ENCODE measurements at regions not wholly inside any gene's neighbourhood (a gene's known extent, or its start where the extent isn't known, plus 50 kb on each side); places are given as distances from the start of the nearest gene placed in this dataset.

DNA sequence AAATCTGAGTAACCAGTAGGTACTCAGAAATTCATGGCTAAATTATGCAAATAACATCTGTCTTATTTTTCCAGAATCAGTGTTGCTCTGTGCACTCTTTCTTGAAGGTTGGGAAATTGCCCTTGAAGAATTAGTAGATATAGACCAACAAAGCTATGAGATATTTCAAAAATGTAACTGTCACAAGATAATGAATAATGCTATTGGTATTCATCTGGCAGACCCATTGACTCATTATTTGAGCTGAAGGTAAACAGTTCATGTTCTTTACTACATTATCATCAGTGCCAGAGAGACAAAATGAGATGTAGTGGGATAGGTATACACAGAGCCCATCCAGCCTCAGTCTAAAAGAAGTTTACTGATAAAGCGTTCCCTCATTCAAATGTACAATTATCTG is 274.7 kb downstream of the CASP12 start:
- no peak overlapping the region for H3K4me3 ChIP-seq (ENCODE audit: low read length)
- no peak for DNase-seq (ENCODE audit: low read depth, low spot score)

DNA sequence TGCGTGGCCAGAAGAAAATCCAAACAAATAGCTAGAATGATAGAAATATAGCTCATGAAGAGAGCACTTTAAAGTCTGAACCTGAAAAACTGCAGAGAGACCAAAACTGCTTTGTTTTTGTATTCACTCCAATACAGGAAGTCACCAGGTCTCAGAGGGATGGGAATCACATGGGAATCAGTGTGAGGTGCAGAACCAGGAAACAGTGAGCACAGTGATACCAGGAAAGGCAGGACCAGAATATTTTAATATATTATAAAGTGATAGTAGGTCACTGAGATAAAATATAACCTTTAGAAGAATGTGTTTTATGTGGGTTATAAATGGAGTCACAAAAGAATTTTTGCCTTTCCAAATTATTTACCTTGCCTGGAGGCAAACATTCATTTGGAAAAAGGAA is 277.3 kb downstream of the CASP12 start:
- no peak for DNase-seq (ENCODE audit: low read depth, low spot score)
- H3K4me3 ChIP-seq (ENCODE audit: low read length) = no peak overlapping the region

DNA sequence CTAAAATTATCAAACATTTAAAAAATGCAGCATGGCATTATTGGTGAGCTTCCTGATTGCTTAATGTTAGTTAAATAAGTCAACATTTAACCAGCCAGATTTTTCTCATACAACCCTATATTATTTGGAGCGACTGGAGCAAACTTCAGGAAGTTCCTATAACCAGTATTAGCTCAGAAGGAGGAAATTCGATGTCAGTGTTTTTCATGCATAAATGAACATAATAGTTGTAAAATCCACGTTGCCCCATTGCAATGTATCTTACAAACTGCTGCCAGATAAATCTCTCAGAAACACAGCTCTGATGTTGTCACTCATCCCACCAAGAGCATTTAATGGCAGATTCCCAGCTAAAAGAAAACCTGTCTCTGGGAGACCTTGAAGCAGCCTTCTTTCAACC is 278.5 kb downstream of the CASP12 start:
- no peak for DNase-seq (ENCODE audit: low read depth, low spot score)
- H3K4me3 ChIP-seq (ENCODE audit: low read length) = no peak overlapping the region

DNA sequence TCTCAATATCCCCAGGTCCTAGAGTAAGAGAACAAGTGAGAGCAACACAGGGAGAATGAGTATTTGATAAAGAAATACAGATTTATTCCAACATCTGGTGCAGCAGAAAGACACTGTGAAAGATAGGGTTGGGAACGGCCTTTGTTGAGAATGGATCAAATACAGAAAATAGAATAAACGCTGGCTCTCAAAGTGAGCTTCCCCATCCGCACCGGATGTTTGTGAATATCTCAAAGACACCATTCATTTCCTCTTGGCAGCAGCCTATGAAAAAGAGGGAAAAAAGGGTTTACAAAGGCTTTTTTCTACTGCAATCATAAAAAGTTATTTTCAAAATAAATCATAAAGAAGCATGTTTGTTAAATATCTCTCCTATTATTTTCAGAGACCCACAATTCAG is 279.3 kb downstream of the CASP12 start:
- no peak overlapping the region for H3K4me3 ChIP-seq (ENCODE audit: low read length)
- DNase-seq (ENCODE audit: low read depth, low spot score) = no peak

DNA sequence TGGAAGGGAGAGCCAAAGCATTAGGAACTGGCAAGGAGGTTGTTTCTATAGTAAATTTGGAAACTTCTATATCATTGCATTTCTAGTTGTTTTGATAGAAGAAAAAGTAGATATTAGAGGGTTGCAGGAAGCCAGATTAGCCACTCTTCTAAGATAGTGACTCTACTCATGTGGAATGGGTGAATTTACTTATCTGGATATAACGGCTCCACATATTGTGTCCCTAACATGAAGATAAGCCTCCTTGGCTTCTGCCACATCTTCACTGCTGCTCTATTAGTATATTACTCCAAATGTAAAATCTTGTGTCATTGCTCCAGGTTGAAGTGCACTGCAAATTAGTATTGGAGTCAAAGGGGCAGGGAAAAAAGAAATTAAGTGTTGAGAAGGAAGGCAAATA is 283.3 kb downstream of the CASP12 start:
- no peak overlapping the region for H3K4me3 ChIP-seq (ENCODE audit: low read length)
- no peak for DNase-seq (ENCODE audit: low read depth, low spot score)

DNA sequence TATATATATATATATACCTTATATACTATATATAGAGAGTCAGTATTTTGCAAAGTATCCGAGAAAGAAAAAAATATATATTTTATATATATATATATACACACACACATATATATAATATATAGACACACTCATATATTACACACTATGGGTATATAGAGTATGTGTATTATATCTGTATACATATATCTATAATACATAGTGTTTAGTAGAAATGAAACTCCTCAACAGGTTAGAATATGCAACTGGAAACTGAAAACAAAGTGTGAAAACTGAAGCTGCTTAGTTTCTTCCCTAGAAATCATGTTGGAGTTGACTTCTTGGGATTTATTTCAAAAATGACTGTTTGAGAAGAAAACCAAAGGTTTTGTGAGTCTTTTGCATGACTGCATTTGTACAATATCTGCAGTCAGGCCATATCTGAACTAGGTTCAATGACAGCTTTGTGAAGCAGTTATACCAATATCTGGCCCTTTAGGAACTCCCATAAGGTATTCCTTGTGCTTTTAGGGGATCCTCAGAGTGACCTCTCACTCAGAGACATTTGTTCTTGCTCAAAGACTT is 284.1 kb downstream of the CASP12 start:
- DNase-seq (ENCODE audit: low read depth, low spot score) = no peak
- no peak overlapping the region for H3K4me3 ChIP-seq (ENCODE audit: low read length)

DNA sequence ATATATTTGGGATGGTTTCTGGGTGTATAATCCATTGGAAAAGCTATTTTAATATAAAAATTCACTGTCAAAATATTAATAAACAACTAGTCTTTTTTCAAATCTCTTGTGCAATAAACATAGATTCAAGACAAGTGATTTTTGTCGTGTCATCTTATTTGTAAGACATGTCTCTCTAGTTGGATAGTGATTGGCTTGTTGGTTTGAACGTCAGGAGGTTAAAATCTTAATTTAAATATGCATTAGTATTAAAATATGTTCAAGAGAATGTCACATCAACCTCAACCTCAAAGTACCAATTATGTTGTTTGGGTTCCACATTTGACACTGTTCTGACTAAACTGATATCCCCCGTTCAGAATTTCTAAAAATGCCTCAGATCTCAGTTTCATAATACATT is 287.6 kb downstream of the CASP12 start:
- no peak overlapping the region for H3K4me3 ChIP-seq (ENCODE audit: low read length)
- DNase-seq (ENCODE audit: low read depth, low spot score) = no peak

DNA sequence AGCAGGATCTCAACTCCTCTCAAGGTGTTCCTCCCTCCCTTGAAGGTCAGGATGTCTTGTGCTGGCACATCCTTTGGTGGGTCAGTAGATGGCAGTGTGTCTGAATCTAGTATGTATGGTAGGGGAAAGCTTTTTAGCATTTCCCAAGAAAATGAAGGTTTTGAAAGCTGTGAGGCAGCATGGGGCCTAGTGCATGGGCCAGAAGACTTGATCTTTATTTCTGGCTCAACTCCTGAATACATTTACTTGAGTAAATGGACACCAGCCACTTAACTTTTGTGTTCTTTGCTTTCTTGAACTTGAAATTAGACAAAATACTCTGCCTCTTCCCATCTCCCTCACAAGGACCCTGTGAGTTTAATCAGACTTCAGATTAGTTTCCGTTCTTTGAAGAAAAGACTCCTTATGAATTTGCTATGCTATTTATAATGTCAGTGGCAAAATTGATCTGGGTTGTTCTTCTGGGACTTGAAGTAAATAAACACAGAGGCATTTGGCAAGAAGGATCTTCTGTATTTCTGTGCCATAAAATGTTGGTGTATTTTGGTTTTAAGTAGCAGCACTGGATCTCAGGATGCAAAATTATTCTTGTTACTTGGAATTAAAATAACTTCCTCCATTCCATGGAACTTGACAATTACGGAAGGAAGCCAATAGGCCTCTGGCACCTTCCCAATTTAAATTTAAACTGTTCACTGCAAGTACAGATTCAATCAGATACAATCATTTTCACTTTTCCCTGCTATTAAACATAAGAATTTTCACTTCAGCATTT is 288.8 kb downstream of the CASP12 start:
- DNase-seq (ENCODE audit: low read depth, low spot score) = peak; percentile 35

DNA sequence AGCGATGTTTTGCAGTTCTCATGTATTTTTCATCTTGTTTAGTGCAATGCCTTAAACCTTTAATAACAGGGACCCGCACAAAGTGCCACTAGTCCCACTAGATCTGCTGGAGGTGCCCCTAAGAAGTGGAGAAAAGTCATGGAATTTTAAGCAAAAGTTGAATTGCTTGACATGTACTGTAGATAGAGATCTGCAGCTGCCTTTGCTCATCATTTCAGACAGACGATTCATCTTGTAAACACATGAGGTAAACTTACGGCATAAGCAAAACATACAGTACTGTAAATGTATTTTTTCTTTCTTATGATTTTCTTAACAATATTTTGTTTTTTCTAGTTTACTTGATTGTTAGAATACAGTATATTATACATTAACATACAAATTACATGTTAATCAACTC is 295.6 kb downstream of the CASP12 start:
- H3K4me3 ChIP-seq (ENCODE audit: low read length) = no peak overlapping the region
- DNase-seq (ENCODE audit: low read depth, low spot score) = no peak

More for the DNA sequence above, 288.8 kb downstream of the CASP12 start:
- H3K4me3 ChIP-seq (ENCODE audit: low read length) = no peak overlapping the region

DNA sequence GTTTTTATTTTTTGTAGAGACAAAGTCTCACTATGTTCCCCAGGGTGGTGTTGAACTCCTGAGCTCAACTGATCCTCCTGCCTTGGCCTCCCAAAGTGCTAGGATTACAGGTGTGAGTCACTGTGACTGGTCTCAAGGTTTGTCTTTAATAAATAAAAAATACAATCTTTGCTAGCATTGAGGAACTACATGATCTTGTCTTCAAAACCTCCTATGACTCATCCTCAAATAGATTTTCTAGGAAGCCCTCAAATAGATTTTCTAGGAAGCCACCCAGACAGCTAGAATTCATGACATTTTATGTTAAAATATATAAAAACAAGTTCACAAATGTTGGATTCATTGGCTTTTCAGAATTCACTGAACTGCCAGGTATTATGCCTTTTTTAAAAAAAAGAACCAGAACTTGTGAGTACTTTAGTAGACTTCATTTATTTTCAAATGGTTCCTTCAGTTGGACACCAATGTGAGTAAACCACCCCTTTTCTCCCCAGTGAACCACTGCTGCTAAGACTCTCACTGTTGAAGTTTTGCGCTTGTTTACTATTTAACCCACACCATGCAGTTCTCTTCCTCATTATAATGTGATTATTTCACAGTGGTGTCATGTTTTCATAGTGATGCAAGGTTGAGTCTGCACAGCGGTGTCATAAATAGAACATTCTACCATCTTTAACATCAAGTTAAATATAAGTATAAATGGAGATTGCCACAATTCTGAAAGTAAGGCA is 303.9 kb downstream of the CASP12 start:
- no peak overlapping the region for H3K4me3 ChIP-seq (ENCODE audit: low read length)
- no peak for DNase-seq (ENCODE audit: low read depth, low spot score)

DNA sequence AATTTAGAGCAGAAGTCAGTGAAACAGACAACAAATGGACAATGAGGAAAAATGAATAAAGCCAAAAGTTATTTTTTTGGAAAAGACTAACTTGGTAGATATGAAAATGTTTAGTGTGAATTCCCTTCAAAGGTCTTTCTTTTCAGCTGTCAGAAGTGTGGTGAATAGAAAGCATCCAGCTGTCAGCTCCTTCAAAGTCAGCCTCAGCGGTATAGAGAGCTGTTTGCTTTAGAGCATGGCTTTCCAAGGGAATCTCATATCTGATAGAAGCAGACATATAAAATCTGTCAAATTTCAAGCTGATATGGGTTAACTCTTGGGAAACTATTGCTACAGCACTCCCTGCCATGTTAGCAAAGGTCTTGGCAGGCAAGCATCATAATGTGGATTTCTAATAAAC is 309.3 kb downstream of the CASP12 start:
- H3K4me3 ChIP-seq (ENCODE audit: low read length) = no peak overlapping the region
- no peak for DNase-seq (ENCODE audit: low read depth, low spot score)

DNA sequence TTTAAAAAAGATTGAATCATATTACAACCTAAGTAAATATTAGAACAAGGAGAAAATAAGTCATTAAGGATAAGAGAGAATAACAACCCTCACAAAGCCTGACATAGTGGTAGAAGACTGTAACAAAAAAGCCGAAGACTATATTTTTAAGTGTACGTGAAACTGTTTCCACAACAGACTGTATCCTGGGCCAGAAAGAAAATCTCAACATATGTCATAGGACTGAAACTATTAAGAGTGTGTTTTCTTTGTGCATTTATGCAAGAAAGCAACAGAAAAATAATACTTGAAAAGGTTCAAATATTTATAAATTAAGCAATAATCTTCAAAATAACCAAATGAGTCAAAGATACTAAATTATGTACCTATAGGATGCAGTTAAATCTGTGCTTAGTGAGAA is 309.8 kb downstream of the CASP12 start:
- DNase-seq (ENCODE audit: low read depth, low spot score) = no peak
- H3K4me3 ChIP-seq (ENCODE audit: low read length) = no peak overlapping the region

DNA sequence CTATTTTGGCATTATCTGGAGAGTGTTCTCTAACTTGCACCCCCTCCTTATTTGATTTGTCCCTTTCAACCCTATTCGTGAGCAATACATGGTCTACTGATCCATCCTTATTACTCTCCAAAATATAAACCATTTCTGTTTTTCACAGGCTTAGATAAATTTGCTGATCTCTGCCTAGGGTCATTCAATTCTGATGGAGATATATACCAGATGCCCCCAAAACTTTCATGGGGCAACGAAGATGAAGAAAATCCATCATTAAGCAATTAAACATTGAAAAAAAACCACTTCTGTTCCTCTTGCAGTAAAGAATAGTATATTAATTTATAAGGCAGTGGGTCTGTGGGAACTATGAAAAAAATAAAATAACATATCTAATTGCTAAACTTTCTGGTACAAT is 313.4 kb downstream of the CASP12 start:
- no peak for DNase-seq (ENCODE audit: low read depth, low spot score)
- no peak overlapping the region for H3K4me3 ChIP-seq (ENCODE audit: low read length)

DNA sequence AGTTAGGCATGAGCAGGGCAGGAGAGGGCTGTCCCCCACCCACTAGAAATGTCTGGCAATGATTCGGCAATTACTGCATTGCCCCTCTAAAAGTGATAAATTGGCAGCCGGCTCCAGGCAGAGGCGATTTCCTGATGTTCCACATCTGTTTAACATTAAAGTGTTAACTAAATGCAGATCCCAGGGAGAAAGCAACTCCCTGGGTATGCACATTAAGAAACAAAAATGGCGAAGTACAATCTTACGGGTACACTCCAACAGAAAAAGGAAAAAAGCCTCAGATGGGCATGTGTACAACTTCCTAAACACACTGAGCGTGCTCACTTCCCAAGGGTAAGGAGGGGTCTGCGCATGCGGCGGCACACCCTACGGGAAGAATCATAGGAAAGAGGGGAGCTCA is 314.4 kb downstream of the CASP12 start:
- H3K4me3 ChIP-seq (ENCODE audit: low read length) = no peak overlapping the region
- DNase-seq (ENCODE audit: low read depth, low spot score) = no peak

DNA sequence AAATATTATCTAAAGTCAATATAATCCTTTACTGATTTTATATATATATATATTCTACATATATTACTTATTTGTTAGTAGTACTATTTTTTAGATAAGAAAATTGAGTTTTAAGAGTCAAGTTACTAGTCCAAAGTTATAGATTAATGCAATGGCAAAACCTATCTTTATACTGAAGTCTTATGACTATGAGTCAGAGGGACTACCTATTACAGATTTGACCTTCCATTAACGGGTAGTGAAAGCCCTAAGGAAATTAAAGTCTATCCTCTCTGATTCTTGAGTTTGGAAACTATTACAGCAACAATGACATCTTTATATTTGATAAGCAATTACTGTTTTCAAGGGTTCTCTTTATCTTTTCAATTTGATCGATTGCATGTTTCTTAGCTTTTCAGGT is 315.8 kb downstream of the CASP12 start:
- no peak for DNase-seq (ENCODE audit: low read depth, low spot score)
- H3K4me3 ChIP-seq (ENCODE audit: low read length) = no peak overlapping the region

DNA sequence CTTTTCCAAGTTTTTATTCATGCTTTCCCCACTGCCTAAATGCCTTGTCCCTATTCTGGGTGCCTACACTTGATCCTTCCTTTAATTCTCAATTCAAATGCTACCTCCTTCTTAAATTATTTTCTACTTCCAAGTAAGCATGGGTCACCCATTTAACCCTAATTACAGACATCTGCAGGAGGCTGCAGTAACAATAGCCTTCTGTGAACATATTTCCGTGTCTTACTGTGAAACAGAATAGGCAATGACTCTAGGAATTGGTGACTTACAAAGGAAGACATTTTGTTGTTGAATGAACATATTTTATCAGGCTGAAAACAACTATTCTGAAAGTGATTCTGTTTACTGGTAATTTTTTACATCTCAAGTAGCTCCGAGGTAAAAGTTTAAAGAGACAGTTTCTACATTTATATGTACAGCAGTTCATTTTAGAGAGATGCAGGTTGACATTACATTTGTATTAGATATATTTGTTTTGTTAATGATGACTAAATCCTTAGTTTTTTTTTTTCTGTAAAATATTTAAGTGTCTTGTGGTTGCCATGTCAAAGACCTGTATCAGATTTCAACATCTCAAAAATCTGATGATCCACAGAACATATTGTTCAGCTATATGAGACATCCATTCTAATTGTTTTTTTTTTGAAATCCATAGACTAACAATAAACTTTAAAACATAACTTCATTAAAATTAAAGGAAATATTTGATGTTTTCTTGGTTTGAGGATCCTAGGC is 316.8 kb downstream of the CASP12 start:
- H3K4me3 ChIP-seq (ENCODE audit: low read length) = no peak overlapping the region
- DNase-seq (ENCODE audit: low read depth, low spot score) = no peak

DNA sequence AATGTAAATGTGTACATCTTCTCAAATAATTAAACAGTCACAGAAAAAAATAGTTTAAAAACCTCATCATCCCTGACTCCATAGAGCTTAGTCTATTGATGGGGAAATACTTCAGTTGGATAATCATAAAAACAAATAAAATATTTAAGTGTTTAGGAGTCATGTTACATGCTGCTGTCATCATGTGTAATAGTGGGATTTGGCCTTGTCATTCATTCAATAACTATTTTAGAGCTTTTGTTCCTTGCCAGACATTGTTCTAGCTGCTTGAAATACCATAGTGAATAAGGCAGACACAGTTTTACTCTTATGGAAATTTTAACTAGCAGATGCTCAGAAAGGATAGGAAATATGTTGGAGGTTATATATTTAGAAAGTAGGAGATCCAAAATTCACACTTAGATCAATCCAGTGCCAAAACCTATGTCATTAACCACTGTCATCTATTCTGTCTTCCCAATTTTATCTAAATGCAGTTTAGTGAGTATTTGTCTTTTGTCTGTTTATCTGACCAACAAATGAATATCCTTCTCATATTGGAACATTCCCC is 324.7 kb downstream of the CASP12 start:
- DNase-seq (ENCODE audit: low read depth, low spot score) = no peak
- no peak overlapping the region for H3K4me3 ChIP-seq (ENCODE audit: low read length)

DNA sequence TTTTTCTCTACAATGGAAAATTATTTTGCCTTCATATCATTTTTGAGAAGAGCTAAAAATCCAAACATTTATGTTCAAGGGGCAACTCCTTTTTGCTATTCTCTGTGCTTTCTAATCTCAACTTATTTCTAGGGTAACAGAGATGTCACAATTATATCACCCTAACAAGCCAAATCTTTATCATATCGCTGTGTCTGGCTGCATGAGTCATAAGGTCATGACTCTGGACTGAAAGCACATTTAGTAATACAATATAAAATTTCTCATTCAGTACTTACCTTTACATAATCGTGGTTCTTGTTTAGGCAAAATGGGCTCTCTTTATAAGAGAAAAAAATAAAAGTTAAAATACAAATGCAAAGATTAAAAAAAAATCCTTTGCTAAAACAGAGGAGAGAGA is 326.0 kb downstream of the CASP12 start:
- DNase-seq (ENCODE audit: low read depth, low spot score) = no peak
- no peak overlapping the region for H3K4me3 ChIP-seq (ENCODE audit: low read length)

DNA sequence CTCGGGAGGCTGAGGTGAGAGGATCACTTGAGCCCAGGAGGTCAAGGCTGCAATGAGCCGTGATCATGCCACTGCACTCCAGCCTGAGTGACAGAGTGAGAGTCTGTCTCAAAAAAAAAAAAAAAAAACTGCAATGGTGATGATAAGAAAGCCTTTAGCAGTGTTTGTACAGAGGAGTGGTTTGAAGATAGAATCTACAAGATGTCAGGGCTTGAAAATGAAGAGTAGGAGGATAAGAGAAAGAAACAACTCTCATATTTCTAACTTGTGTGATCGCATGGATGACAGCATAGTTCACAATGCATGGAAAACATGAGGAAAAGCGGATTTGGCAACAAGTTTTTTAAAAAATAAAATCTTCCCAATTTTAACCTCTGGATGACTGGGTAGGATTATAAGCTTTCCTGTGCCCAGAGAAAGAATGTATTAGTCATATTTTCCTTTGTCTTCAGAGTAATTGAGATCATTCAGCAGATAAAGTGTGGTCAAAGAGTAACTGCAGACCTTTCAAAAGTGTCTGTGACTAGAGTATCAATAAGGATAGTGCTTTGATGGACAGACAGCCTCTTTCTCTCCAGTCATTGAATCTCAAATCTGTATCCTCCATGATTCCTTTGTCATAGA is 328.1 kb downstream of the CASP12 start:
- no peak for DNase-seq (ENCODE audit: low read depth, low spot score)
- H3K4me3 ChIP-seq (ENCODE audit: low read length) = no peak overlapping the region

Data from Jurkat, Clone E6-1 (cell line).